Retinal pigment epithelial cell (primary cell): ENCODE measurements at regions not wholly inside any gene's neighbourhood (a gene's known extent, or its start where the extent isn't known, plus 50 kb on each side); places are given as distances from the start of the nearest gene placed in this dataset.

Source experiments
- DNase-seq: peaks from one replicate; pipeline ENCODE4 v3.0.0-alpha.2; 2010; ENCODE audit warnings: low read depth
- H3K4me3 ChIP-seq: 2 replicates; pipeline ENCODE4 v1.5.1; 2011; ENCODE audit warnings: mild to moderate bottlenecking, low read length, control low read depth, moderate library complexity
- TF ChIP-seq, protein P1 (sequence below): conservative IDR thresholded peaks from 2 replicates; pipeline ENCODE4 v1.5.1; 2011; ENCODE audit warnings: low read depth, low read length, control low read depth, inconsistent platforms

DNA sequence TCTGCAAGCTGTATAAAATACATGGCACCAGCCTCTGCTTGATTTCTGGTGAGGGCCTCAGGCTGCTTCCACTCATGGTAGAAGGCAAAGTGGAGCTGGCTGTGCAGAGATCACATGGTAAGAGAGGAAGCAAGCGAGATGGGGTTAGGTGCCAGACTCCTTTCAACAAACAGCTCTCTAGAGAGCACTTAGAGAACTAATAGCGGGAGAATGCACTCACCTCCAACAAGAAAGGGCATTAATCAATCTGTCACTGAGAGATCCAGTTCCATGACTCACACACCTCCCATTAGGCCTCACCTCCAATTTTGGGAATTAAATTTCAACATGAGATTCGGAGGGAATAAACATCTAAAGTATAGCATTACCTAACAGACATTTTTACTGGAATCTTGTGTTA is 644.1 kb upstream of the ARRDC4 start:
- H3K4me3 ChIP-seq: no peak overlapping the region
- DNase-seq: no peak
- TF ChIP-seq, protein P1, sequence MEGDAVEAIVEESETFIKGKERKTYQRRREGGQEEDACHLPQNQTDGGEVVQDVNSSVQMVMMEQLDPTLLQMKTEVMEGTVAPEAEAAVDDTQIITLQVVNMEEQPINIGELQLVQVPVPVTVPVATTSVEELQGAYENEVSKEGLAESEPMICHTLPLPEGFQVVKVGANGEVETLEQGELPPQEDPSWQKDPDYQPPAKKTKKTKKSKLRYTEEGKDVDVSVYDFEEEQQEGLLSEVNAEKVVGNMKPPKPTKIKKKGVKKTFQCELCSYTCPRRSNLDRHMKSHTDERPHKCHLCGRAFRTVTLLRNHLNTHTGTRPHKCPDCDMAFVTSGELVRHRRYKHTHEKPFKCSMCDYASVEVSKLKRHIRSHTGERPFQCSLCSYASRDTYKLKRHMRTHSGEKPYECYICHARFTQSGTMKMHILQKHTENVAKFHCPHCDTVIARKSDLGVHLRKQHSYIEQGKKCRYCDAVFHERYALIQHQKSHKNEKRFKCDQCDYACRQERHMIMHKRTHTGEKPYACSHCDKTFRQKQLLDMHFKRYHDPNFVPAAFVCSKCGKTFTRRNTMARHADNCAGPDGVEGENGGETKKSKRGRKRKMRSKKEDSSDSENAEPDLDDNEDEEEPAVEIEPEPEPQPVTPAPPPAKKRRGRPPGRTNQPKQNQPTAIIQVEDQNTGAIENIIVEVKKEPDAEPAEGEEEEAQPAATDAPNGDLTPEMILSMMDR: no peak

DNA sequence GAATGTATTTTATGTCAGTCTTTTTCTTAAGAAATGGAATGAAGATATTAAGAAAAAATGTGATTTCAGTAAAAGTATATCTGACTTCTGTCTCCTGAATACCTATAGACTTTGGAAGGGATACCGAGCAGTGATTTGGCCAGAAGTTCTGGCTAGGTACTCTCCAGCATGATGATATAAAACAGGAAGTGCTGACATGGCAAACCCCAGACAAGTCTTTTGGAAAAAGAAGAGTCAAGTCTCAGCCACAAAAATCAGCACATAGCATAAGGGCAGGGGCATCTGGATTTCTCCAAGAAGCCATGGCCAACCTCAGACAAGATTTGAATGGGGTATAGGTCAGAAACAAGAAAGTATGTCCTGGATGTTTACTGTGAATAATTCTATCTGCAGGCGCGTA is 643.3 kb upstream of the ARRDC4 start:
- no peak overlapping the region for H3K4me3 ChIP-seq
- TF ChIP-seq, protein P1: no peak
- DNase-seq: no peak

DNA sequence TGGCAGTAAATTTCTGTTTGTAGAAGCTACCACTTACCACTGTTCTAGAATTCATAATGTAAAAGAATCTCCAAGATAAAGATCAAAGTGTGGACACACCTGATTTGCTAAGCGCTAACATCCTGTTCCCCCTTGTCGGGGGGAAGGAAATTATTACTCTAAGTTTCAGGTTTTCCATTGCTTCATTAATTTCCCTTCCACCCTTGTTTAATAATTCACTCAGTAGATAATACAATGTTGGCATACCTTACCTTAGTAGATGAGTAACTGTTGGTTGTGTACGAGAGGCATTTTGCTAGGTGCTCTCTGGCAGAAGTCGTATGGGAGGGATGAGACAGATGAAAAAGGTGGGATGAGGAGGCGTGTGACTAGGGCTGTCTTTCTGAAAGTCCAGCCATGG is 641.2 kb upstream of the ARRDC4 start:
- H3K4me3 ChIP-seq: no peak overlapping the region
- DNase-seq: no peak
- TF ChIP-seq, protein P1: no peak

DNA sequence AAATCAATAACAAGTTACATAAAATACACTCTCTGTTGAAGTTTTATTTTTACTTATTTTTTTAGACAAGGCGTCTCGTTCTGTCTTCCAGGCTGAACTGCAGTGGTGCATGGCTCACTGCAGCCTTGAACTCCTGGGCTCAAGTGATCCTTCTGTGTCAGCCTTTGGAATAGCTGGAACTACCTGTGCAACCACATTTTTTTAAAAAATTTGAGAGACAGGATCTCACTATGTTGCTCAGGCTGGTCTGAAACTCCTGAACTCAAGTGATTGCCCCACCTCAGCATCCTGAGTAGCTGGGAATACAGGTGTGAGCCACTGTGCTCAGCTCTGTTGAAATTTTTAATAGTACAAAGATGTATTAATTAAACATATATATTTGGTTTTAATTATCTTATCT is 614.3 kb upstream of the ARRDC4 start:
- H3K4me3 ChIP-seq: no peak overlapping the region
- TF ChIP-seq, protein P1: no peak
- DNase-seq: no peak

DNA sequence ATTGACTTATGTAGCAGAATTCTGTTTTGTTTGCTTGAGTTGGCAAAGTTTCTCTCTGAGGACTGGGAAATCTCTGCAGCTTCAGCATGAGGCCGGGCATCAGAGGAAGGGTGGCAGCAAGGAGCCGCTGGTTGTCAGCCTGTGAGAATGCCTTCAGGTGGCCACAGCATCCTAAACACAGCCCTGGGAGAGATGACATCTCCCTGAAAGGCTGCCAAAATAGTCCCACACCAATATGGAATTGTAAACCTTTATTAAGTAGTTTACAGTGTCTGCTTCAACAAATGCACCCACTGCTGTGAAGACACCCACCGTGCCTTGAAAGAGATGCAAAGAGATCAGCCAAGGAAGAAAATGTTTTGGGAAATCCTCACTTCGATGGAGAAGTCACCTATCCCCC is 609.7 kb upstream of the ARRDC4 start:
- TF ChIP-seq, protein P1: no peak
- DNase-seq: no peak
- no peak overlapping the region for H3K4me3 ChIP-seq

DNA sequence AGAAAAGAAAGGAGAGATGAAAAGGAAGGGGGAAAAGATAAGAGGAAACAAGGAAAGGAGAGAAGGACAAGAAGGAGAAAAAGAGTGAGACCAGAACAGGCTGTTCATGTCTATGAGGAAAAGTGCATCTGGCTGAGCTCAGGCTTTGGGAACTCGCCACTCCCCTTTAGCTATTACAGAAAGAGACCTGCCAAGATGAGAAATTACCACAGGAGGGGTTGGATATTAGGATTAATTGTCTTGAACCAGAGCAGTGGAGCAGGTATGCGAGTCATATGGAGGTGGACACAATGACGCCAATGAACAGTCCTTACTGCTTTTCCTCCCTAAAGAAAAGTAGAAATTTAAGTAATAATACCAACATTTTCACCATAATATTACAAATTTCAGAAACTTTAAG is 577.0 kb upstream of the ARRDC4 start:
- no peak overlapping the region for H3K4me3 ChIP-seq
- TF ChIP-seq, protein P1: no peak
- DNase-seq: no peak

DNA sequence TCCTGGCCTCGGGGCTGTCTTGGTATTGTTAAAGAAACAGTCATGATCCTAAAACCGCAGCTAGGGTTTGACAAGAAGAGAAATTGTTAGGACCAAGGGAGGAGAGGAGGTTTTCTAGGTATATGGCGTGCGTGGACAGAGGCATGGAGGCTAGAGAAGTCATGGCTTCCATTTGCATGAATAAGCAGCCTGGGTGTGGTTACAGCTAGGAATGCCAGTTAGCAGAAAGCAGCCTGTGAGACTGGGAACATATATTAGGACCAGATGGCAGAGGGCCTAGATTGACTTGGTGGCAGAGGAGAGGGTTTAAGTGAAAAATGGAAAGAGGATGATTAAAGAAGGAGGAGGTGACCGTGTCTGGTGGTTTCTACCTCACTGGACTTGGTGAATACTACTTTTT is 573.6 kb upstream of the ARRDC4 start:
- H3K4me3 ChIP-seq: no peak overlapping the region
- no peak for DNase-seq
- TF ChIP-seq, protein P1: no peak
